GM19324 (cell line): ENCODE measurements at regions not wholly inside any gene's neighbourhood (a gene's known extent, or its start where the extent isn't known, plus 50 kb on each side); places are given as distances from the start of the nearest gene placed in this dataset.
"Not testable (repeated sequence)": the region's sequence is repeated elsewhere in the genome, so short reads cannot be mapped to it uniquely, and the experiment has no call there.

ENCODE experiments used
- ATAC-seq: cut with Tn5 transposase; IDR thresholded peaks from one replicate; pipeline ENCODE4 v1.9.1; 2021; ENCODE audit warnings: mild to moderate bottlenecking, moderate library complexity; ENCODE audit not compliant: unreplicated experiment, low FRiP score

- no peak for ATAC-seq
These were observed 73.2 kb downstream of the ZIC4 start for GRCh38 chr3:147333098-147333497.

DNA sequence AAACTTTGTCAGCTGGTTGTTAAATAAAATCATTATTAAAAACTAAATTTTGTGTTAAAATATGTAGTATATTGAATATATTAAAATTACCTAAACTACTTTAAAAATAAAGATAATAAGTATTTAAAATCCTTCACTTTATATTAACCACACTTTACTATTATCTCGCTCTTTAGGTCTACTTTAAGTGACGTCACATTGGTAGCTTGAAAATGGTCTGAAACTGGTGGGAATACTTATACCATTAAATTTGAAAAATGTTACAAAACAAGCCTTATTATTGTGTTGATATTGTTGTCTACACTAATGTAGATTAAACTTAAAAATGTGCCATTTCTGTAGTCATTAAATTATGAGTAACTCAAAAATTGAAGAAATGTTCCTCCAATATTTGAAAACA, 77.6 kb downstream of the ZIC4 start:
- ATAC-seq = no peak

- no peak for ATAC-seq
These were observed 82.0 kb downstream of the ZIC4 start for GRCh38 chr3:147324356-147324755.

GRCh38 chr3:147318900-147319299, 87.4 kb downstream of the ZIC4 start:
- ATAC-seq = no peak

DNA sequence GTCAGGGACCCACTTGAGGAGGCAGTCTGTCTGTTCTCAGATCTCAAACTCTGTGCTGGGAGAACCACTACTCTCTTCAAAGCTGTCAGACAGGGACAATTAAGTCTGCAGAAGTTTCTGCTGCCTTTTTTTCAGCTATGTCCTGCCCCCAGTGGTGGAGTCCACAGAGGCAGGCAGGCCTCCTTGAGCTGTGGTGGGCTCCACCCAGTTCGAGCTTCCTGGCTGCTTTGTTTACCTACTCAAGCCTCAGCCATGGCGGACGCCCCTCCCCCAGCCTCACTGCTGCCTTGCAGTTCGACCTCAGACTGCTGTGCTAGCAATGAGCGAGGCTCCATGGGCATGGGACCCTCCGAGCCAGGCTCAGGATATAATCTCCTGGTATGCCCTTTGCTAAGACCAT, 89.3 kb downstream of the ZIC4 start:
- not testable (repeated sequence) for ATAC-seq

DNA sequence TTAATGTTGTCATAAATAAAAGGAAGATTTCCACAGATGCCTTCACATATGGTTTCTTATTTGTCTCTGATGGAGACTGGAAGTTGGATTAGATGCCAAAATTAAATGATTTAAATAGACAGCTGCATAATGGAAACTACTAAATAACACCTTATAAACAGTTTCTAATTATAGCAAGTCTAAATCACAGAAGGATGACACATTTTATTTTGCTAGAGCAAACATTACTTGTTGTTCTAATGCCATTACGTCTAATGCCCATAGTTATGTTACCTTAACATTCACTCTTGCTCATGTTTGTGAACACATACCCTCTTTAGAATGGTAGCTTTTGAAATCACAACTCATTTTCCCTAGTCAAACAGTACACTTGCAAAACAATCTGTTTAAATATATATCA, 92.8 kb downstream of the ZIC4 start:
- no peak for ATAC-seq

DNA sequence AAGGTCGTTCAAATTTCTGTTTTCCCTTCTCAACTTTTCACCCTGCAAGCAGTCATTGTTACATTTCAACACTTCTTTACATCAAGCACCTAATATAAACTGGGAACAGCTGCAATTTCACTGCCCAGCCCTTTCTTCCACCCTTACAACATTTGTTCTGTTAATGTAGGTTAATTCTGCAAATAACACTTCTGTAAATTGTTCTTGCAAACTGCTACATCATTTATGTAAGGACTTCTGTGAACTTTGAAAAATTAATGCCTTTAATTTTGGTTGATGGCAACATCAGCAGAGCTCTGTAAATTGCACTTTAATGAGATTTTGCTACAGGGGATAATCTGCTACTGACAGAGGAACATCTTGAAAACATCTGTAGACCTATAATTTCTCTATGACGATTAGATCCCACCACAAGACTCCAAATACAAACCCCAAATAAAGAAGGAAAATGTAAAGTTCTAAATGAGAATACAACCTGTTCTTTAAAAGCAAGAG, 93.5 kb downstream of the ZIC4 start:
- ATAC-seq = no peak

- no peak for ATAC-seq
These were observed 94.6 kb downstream of the ZIC4 start for GRCh38 chr3:147311716-147312115.

GRCh38 chr3:147305533-147306250, 100.7 kb downstream of the ZIC4 start:
- no peak for ATAC-seq

GRCh38 chr3:147304756-147305155, 101.6 kb downstream of the ZIC4 start:
- no peak for ATAC-seq

GRCh38 chr3:147301781-147302180, 104.6 kb downstream of the ZIC4 start:
- ATAC-seq = no peak

DNA sequence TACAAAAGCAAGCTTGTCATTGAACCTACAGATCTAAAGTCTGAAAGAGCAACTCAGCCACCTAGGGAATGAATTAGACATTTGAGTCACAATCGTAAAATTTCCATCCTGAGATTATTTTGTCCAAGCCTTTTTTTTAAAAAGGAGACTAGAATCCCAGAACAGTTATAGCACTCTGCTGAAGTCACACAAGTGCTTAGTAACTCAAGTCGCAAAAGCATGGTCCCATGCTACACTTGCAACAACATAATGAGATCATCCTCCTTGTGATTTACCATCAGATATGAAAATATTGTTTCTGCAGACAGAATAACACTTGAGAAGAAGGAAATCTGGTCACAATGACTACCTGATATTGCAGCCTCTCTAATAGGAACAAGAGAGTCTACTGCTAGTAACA, 106.7 kb downstream of the ZIC4 start:
- ATAC-seq = no peak

DNA sequence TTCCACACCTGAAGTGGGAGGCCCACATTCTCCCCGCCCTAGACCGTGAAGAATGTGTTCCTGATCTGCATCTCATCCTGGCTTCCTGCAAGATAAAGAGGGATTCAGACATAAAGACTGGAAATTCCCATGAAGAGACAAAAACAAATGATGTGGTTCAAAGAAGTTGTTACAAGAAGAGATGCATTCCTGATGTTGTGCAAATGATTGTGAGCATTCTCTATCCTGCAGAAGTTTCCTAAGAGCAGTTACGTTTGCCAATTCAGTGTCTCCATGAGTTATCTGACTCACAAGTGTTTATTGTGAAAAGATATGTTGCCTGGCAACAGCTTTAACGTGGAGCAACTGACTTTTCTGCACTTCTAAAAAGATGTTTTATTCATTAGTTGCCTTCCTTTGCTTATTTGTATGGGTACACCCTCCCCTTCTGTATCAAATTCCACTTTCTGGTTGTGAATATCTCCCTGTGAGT, 107.8 kb downstream of the ZIC4 start:
- ATAC-seq = no peak

DNA sequence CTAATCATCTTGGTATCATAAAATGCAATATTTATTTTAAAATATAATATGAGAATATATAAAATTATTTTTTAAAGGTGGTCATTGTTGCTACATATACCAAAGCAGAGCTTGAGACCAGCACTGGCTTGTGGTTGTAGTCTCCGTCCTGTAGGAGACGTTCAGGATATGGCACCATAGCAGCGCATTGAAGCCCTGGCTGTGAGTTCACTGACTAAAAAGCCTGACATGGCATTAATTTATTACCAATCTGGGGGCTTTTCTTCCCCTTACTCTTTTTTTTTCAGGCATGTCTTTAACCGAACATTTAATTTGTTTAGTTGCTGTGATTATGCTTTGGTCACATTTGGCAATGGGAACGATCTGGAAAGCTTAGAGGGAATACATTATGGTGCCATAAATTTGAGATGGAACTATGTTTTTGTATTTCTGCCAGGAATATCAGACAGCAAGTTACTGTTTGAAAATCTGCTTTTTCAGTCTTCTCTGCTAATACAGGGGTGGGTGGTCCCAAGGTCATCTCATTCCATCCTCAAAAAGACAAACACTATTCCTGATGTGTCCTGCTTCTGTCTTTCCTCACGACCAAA, 108.5 kb downstream of the ZIC4 start:
- no peak for ATAC-seq

DNA sequence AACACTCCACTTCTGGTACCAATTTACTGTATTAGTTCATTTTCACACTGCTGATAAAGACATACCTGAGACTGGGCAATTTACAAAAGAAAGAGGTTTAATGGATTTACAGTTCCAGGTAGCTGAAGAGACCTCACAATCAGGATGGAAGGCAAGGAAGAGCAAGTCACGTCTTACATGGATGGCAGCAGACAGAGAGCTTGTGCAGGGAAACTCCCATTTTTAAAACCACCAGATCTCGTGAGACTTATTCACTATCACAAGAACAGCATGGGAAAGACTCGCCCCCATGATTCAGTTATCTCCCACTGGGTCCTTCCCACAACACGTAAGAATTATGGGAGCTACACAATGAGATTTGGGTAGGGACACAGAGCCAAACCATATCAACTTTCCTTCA, 119.0 kb downstream of the ZIC4 start:
- ATAC-seq = not testable (repeated sequence)

- no peak for ATAC-seq
These were observed 136.4 kb downstream of the ZIC4 start for GRCh38 chr3:147269907-147270306.

DNA sequence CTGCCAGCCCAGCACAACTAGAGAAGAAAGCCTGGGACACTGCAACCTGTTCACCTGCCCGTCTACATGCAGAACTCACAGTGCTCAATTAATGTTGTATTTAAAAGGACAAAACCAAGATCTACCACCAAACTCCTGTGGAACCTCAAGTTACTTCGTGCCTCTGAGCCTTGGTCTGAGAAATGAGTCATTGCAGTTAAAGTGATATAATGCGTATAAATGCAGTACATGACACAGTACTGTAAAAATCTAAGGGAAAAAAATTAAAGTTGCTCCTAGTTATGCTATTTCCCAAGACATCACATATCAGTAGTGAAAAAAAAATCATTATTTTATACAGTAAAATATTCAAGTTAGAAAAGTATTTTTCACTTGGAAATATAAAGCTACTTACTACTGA, 138.9 kb downstream of the ZIC4 start:
- ATAC-seq = no peak

DNA sequence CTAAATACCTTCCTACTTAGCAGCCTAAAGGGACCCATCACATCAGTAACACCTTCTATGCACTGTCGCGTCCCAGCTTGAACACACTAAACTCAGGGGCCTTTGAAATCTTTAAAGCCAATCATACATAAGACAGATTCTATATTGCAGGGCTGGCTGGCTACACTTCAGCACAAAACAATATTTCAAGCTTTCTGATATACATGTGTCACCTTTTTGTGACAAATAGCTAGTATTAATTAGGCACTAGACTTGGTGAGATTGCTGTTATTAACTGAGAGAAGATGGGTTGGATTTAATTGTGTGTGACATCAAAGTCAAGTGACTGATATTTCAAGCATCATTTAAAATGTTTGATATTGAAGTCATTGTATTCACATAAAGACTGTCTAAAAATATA, 148.4 kb downstream of the ZIC4 start:
- ATAC-seq = no peak

- no peak for ATAC-seq
These were observed 149.6 kb downstream of the ZIC4 start for GRCh38 chr3:147256739-147257138.

DNA sequence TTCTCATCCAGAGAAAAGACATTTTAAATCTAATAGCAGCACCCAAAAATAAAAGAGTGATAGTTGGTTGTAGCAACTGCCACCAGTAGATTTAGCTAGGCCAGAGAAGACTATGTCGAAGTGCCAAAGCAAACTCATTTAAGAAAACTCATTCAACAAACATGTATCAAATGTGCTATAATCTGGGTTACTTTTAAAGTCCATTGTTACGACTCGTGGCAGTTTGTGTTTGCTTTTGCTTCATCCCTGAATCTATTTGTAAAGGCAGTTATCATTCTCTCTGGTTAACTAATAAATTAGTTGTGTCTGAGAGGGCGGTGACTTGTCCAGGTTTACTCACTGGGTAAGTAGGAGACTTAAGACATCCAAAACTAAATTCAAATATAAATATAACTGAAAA, 159.4 kb downstream of the ZIC4 start:
- ATAC-seq = no peak

DNA sequence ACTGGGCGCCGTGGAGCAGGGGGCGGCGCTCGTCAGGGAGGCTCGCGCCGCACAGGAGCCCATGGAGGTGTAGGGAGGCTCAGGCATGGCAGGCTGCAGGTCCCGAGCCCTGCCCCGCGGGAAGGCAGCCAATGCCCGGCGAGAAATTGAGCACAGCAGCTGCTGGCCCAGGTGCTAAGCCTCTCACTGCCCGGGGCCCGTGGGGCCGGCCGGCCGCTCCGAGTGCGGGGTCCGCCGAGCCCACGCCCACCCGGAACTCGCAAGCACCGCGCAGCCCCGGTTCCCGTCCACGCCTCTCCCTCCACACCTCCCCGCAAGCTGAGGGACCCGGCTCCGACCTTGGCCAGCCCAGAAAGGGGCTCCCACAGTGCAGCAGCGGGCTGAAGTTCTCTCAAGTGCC, 160.7 kb downstream of the ZIC4 start:
- not testable (repeated sequence) for ATAC-seq

- not testable (repeated sequence) for ATAC-seq
These were observed 161.3 kb downstream of the ZIC4 start for GRCh38 chr3:147245022-147245421.
